ENCODE measurements at regions not wholly inside any gene's neighbourhood (a gene's known extent, or its start where the extent isn't known, plus 50 kb on each side); places are given as distances from the start of the nearest gene placed in this dataset.
"Not testable (repeated sequence)": the region's sequence is repeated elsewhere in the genome, so short reads cannot be mapped to it uniquely, and the experiment has no call there.

DNA sequence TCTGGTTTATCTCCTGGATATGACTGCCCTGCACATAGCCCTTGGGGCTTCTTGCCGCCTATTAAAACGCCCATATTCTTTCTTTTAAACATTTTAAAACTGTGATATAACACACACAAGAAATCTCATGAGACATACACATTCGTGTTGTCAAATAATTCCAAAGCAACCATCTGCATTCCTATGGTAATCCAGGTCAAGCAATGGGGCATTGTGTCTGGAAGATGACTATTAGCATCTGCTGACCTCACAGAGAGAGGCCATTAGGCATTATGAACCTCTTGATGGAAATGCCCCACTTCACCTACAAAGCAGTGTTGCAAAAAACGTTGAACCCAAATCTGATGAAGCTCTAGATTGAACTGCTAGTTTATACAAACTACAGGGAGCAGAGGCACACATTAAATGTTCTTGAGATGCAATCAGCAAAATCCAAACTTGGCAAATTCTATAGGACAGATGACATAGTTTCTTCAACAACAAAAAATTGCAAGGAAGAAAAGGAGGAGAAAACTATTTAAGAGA lies 513.8 kb upstream of the CCDC196 start:
- DNase-seq (ENCODE audit: low spot score): no peak

DNA sequence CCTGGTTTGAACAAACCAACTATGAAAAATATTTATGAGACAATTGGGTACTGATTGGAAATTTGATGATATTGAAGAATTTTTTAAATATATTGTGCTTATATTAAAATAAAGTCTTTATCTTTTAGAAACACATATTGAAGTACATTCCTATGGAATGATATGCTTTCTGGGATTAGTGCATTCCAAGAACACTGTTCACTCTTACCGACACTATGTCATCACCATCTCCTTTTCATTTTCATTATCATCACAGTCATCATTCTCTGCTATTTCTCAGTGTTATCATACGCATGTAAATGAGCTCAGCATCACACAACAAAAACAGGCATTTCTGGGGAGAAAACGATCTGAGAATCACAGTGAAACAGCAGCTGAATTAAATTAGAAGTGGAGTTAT lies 513.3 kb upstream of the CCDC196 start:
- no peak for DNase-seq (ENCODE audit: low spot score)

DNA sequence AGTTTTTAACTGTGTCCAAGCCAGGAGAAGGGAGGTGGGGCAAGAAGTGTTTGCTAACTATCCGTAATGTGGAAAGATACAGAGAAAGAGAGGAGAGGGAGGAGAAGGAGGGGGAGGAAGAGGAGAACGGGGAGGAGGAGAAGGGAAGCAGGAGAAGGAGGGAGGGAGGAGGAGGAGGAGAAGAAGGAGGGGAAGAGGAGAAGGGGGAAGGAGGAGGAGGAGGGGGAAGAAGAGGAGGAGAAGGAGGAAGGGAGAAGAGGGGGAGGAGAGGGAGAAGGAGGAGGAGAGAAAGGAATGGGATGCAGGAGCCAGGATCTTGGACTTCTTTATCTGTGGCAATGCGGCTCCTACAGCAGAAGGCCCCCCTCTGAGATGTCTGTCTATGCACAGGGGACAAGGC lies 510.3 kb upstream of the CCDC196 start:
- no peak for DNase-seq (ENCODE audit: low spot score)

DNA sequence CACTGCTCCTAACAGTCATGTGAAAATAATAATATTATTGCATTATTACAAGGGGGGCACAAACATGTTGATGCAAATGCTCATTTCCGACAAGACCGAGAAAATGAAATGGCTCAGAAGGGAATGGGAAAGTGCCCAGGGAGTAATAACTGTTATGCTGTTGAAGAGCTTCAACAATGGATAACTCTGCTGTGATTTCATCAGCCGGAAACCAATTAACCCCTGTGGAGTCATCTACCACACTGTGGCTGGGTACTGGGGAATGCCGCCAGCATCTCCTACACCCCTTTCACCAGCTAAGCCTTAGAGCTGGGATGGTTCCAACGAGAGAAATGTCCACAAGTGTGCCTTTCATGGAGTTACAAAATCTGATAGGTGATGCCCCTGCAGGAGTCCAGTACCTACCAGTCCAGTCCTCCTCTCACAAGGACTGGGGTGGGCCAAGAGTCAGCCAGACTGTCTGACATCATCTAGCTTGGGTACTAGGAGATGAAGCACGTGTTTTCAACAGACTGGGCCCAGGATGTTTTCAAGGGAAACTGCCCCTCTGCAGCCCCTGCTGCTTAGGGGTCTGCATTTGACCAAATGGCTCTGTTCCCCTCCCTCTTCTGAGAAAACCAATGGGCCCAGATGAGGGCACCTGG lies 509.3 kb upstream of the CCDC196 start:
- no peak for DNase-seq (ENCODE audit: low spot score)

DNA sequence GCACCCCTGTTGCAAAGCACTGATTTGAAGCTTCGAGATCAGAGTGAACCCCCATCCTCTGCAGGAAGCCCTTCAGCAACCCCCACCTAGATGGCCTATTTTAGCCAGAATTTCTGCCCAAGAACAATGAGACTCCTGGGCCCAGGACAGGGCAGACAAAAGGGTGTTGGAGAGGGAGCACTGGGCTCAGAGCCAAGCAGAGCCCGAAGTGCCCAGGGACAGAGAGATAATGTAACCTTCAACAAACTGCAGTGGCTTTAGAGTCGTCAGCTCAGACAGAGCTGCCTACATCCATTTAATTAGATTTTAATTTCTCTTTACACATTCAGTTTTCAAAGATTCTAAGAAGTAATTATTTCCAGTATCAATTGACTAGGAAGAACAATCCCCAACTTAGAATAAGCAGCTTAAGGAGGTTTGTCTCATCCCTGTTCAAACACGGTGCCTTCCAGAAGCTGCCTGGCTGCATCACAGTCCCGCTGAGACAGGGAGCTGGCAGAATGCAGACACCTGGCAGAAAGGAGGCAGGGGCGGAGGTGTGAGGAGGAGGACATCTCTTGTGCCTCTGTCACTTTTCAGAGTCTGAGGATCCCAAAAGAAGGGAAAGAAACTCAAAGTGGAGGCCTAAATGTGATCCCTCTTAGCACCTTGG lies 504.9 kb upstream of the CCDC196 start:
- DNase-seq (ENCODE audit: low spot score): no peak

DNA sequence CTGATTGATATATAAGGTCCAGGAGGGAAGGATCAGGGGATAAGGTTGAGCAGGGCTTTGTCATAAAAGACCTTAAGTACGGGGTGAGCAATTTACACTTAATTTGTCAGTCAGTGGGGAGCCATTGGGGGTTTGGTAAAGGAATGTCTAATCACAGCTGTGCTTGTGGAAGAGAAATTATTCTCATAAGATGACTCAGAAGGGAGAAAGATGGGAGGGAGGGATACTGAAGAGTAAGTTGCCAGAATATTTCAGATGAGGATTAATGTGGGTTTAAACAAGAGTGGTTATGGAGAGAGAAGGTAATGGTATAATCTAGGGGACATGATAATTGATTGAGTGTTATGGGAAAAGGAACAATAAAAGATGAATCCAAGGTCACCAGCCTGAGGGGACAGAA lies 500.1 kb upstream of the CCDC196 start:
- DNase-seq (ENCODE audit: low spot score): no peak

DNA sequence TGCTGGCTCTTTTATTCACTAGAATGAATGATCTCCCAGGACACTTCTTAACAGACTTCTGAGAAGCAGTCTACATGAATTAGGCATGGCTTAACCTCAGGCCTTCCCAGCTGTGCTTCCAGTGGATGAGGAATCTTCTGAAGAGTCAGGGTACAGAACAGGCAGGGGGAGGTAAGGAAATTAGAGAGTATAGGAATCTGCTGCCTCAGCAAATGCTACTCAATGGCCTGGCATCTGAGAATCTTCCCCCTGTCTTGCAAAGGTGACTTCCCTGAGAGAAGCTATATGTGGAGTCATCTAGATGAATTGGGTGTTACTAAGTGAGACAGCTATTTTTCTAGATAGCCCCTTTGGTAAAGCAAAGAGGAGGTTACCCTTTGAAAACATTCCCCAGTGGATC lies 496.2 kb upstream of the CCDC196 start:
- no peak for DNase-seq (ENCODE audit: low spot score)

DNA sequence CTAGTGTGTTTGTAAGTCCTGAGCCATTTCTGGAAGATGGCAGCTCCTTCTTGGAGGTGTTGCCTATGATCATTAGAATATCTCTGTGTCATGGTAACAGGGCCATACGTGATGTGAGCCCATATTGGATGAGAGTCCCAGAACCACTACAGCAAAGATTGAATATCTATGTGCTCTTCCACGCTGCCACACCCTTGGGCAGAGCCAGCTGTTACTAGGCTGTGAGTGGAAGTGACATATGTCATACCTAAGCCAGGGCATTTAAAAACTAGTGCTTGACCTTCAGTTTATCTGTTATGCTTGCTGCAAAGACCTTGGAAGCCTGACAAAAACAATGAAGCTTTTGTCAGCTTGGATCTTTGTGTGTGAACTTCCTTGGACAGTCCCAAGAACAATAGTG lies 495.1 kb upstream of the CCDC196 start:
- no peak for DNase-seq (ENCODE audit: low spot score)

DNA sequence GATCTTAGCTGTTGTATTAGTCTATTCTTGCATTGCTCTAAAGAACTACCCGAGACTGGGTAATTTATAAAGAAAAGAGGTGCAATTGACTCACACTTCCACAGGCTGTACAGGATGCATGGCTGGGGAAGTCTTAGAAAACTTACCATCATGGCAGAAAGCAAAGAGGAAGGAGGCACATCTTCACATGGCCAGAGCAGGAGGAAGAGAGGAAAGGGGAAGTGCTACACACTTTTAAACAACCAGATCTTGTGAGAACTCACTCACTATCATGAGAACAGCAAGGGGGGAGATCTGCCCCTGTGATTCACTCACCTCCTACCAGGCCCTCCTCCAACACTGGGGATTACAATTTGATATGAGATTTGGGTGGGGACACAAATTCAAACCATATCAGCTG lies 494.2 kb upstream of the CCDC196 start:
- not testable (repeated sequence) for DNase-seq (ENCODE audit: low spot score)

DNA sequence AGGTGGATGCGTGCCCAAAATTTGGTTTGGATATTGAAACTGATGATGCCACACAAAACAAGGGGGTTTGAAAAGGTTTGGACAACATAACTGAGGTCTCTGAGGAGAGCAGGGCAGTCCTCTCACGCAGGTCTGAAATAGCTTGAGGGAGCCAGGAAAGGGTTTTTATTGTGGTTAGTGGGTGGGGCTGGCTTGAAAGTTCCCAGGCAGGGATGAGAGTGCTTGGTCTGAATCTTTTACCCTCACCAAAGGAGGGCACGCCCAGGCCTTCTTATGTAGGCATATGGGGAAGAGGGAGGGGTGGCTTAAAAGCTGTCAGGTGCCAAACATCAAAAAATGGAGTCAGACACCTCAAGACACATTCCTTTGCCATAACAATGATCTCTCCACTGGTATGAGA lies 493.1 kb upstream of the CCDC196 start:
- DNase-seq (ENCODE audit: low spot score): peak; percentile 34

DNA sequence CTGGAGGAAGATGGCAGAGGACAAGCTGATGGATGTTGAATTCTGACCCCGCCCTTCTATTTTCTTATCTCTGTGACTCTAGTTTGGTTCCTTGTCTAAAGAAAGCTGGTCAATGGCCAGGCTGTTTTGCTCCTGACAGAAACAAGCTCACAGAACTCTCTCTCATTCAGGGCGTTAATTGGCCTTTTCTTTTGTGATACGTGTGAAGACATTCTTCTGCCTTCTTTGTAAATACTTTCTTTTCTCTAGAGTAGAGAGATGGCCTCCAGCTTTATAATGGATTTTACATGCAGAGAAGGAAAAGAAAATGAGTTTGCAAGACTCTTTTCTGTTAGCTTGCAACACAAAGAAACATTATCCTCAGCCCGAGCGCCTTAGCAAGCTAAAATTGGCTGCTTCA lies 492.2 kb upstream of the CCDC196 start:
- no peak for DNase-seq (ENCODE audit: low spot score)

DNA sequence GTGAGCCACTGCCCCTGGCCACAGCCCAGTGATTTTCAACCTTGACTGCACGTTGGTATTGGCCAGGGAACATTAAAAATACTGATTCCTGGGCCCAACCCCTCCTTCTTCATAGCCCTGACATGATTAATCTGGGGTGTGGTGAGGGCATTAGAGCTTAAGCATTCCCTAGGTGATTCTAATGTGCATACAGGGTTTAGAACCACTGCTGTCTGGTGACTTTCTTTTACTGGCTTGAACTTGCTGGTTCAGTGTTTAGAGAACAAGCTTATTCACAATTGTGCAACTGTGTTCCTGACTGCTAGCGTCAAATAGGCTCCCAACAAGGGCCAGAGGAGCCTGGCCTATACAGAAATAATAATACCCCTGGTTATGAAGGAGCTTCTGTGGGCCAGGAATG lies 488.8 kb upstream of the CCDC196 start:
- DNase-seq (ENCODE audit: low spot score): no peak

DNA sequence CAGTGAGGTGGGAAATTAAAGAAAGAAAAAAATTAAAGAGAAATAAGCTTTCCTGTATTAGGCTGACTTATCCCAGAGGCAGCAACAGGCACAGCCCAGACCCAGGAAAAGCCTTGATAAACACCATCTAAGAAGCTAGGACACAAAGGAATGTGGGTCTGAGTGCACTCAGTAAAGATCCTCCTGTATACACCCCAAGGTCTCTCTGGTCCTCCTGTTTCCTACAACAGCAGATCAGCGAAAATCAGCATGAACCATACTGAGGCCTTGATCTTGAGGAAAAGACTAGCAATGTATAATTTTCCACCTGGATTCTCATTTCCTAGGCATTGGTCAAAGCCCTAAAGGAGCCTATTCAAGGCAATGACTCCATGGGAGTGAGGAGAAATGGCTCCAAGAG lies 486.3 kb upstream of the CCDC196 start:
- DNase-seq (ENCODE audit: low spot score): no peak

DNA sequence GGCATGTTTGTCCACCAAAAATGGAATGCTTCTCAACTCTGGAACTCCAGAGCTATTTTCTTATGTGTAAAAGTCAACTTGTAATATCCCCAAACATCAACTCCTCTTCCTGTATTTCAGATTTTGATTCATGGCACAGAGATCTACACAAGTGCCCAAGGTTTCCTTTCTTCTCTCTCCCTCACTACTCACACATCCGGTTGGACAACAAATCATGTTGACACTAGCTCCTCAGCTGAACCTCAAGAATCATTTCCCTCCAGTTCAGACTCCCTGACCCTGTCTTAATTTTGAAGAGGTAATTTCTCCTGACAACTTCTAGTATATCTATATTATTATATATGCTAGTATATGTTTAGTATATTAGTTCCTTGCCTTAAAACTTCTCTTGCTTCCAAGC lies 485.4 kb upstream of the CCDC196 start:
- no peak for DNase-seq (ENCODE audit: low spot score)

DNA sequence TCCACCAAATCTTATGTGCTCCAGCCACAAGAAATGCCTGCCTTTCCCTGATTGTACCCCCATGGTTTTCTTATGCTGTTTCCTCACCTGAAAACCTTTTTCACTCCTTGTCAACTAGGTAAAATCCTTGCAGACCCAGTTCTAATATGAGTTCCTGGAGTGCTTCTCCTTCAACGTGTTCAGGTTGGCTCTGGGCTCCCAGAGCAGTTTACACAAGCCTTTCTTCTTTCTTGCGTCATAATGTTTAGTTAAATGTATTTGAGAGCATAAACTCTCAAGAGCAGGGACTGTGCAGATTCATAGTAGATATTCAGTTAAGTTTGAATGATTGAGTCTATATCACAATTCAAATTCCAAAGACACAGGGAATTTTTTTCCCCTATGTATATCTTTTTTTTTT lies 484.8 kb upstream of the CCDC196 start:
- DNase-seq (ENCODE audit: low spot score): no peak

DNA sequence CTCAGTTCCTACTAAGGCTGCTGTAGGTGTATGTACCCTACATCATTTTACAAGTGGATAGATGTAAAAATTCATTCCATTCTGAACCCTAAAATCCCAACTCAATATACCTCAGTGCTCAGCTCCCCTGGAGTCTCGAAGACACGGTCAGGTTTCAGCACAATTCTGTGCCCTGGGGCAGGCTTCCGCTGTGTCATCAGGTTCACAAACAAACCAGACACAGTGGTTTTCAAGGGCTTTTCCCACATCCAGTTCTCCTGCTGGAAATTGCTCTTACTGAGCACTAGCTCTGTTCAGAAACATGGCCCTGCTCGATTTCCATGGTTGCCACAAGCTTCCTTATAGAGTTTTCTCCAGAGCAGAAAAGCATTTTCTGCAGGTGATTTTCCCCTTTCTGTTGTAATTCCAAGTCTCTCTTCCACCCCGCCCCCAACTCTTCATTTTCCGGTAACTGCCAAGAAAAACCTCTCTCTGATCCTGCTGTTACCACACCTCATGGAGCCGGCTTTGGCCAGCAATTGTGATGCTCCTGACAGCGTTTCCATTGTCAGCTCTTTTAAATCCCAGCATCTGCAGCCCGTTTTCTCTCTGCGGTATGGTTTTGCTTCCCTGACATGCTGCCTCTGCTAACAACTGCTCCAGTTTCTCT lies 483.0 kb upstream of the CCDC196 start:
- no peak for DNase-seq (ENCODE audit: low spot score)

DNA sequence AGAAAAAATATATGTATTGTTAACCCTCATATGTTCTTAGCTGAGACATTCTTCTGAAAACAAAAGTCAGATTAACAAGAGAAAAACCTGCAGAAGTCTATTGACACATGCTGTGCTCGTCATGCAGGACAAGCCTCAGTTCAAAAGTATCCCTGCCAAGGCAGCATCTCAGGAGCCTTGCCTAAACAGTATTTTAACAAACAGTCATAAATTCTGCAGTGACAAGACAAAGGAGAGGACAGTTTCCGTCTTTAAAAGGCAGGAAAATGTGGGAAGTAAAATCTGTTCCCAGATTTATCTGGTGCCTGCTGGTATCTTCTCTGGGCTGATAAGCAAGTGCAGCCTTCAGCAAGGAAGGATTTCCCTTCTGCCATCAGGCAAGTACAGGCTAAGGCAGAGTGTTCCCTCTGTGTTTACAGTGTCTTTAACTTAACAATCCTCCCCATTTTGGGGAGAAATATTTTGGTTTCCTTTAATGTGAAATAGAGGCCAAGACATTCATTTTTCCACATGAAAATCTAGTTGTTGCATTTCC lies 480.2 kb upstream of the CCDC196 start:
- no peak for DNase-seq (ENCODE audit: low spot score)

DNA sequence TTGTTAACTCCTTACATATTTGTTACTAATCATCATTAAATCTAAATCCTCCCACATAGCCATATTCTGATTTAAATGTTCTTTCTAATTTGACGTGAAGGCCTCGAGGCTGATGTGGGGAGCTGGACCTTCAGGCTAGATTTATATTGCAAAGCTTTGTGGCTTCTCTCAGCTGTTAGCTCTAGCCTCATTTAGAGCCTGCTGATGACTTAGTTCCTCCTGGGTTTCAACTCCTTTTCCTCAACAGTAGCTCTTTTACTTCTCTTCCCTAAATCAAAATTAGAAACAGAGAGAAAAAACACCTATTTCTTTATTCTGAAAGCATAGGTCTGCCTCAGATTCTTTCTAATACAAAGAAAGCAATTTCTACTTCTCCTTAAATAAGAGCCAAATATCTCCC lies 477.5 kb upstream of the CCDC196 start:
- no peak for DNase-seq (ENCODE audit: low spot score)

DNA sequence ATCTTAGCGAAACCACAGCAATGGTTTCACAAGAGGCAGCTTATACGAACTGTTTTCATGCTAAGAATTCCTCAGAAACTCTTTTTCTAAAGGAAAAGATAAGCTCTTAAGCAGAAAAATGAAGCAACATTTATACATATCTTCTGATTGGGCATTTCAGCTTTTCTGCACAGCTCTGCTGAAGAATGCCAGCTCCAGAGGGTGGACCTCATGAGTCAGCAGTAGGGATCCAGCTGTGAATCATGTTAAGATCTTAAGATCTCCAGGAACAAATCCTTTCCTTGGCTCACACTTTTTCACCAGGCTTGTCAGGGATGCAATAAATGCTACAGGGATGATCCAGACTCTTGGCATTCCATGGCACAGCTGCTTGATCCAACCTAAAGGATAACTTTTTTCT lies 477.1 kb upstream of the CCDC196 start:
- peak; percentile 61 for DNase-seq (ENCODE audit: low spot score)

DNA sequence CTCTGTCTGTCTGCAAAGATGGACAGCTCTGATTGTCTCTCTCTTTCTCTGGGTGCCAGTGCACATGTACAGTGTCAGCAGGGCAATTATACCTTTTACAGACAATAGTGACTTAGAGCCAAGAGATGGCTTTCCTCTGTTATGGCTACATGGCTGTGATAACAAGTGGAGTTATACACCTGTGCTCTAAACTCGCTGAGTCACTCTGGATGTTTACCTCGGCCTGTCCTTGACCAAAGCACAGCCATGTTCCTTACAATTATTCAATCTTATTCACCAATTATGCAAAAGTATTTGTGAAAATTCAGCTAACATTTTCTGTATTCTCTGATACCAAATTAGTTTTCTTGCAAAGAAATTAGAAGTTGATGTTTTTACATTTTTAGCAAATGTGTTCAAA lies 475.5 kb upstream of the CCDC196 start:
- DNase-seq (ENCODE audit: low spot score): no peak

DNA sequence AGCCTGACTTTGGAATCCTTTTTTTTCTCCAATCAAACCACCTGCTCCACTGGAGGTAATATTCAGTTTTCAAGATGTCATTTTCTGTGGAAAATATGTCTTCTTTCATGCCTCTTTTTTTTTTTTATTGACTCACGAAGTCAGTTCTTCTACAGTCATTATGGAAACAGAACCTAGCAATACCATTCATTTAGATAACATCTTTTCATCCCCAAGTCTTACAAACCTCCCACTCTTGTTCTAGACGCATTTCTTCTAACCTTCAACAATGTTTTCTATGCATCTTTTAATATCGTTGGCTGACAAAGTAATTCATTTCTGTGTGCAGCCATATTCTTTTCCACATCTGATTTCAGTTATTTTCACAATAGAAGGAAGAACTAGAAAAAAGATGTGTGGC lies 474.3 kb upstream of the CCDC196 start:
- DNase-seq (ENCODE audit: low spot score): no peak

DNA sequence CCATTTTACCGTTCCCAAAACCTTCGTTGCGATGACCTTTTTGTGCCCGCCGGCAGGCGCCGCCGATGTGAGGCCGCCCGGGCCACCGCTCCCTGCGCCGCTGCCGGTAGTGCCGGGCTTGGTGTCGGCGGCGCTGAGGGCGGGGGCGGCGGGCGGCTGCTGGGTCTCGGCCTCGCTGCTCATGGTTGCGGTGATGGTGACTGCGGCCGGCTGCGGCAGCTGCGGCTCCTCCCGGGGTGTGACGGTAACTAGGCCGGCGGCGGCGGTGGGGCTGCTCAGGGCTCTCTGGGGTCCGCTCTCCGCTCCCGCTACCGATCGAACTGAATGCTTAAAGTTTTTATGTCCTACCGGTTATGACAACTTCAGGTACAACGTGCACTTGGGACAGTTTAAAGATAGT lies 472.6 kb upstream of the CCDC196 start:
- DNase-seq (ENCODE audit: low spot score): not testable (repeated sequence)

DNA sequence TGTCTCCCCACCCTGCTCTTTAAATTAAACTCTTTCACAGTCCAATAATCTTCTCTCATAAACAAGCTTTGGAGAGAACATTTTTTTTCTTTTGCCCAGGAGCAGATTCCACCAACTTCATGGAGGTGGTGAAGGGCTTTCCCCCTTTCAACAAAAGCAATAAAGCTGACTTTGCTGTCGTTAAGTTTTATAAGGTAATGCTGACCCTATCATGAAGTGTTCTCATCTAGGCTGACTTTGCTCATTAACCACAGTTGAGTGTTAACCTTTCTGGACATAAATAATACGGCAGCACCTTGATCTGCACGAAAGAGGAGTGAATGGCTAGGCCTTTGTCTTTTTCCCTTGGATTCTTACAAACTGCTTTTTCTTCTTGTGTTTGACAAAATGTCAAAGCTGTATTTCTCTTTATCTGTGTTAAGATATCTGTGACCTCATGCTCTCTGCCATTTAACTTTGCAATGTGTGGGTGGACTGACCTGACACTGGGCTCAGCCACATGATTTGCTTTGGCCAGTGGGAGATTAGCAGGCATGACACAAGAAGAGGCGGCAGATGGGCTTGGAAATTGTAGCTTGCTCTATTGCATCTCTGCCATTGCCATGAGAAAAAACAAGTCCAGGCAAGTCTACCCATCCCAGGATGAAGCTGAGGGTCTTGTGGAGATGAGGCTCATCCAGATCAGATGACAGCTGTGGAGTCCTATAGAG lies 470.9 kb upstream of the CCDC196 start:
- DNase-seq (ENCODE audit: low spot score): no peak
